ENCODE measurements at regions not wholly inside any gene's neighbourhood (a gene's known extent, or its start where the extent isn't known, plus 50 kb on each side); places are given as distances from the start of the nearest gene placed in this dataset.

DNA sequence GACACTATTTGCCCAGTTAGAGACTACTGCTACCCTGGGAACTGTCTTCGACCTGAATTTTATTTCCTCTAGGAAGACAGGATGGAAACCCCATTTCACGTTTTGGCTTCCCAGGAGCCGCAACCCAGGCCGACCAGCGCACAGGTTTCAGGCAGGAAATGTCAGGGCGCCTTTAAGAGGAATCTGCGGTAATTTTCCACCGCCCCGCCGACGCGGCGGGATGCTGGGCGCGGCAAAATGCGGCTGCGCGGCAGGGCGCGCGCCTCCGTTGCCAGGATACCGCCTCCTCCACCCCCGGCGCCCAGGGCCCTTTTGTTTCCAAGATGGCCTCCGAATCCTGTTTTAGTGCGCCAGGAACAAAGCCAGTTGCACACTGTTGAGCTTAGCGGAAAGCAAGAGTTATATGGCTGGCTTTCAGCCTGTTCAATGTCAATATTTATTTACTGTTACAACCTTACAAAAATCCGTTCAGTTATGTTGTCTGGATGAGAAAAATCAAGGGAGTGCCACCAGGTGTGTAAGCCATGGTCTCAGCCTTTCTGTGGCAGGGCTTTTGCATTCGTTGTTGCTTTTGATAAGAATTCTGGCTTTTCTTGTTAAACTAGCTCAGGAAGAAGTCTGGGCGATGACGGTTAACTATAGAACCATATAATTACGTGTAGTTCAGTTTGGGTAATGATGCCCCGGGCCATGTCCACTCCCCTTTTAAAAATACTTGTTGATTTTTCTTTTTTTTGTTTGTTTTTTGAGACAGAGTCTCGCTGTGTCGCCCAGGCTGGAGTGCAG, 79.7 kb upstream of the CHD2 start (continued):
- TF ChIP-seq, protein P1, sequence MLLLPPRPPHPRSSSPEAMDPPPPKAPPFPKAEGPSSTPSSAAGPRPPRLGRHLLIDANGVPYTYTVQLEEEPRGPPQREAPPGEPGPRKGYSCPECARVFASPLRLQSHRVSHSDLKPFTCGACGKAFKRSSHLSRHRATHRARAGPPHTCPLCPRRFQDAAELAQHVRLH (CRISPR knock-in tag; IDR thresholded peaks at IDR 0.05; ENCODE audit: borderline replicate concordance, low read depth), result peak; percentile 67; the same call in 1 of the 2 replicates
- TF ChIP-seq ZBTB3 (CRISPR knock-in tag; IDR thresholded peaks at IDR 0.05; ENCODE audit: borderline replicate concordance, low read depth), result no peak
- TF ChIP-seq TBP (CRISPR knock-in tag; IDR thresholded peaks at IDR 0.05), result 0 out of 2 replicates have a peak, but pooled peaks have one; percentile 29
- TF ChIP-seq, protein P2, sequence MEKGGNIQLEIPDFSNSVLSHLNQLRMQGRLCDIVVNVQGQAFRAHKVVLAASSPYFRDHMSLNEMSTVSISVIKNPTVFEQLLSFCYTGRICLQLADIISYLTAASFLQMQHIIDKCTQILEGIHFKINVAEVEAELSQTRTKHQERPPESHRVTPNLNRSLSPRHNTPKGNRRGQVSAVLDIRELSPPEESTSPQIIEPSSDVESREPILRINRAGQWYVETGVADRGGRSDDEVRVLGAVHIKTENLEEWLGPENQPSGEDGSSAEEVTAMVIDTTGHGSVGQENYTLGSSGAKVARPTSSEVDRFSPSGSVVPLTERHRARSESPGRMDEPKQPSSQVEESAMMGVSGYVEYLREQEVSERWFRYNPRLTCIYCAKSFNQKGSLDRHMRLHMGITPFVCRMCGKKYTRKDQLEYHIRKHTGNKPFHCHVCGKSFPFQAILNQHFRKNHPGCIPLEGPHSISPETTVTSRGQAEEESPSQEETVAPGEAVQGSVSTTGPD (CRISPR knock-in tag; IDR thresholded peaks at IDR 0.05), result no peak
- TF ChIP-seq MAFF (IDR thresholded peaks at IDR 0.05; ENCODE audit: low read depth, low read length), result no peak
- peak; percentile 80; the same call in 1 of the 2 replicates for TF ChIP-seq YEATS4 (CRISPR knock-in tag; IDR thresholded peaks at IDR 0.05; ENCODE audit: borderline replicate concordance)
- peak; percentile 59 for TF ChIP-seq TAF15 (IDR thresholded peaks at IDR 0.05; ENCODE audit: low read depth, low read length, poor library complexity, severe bottlenecking)
- TF ChIP-seq ZNF703 (CRISPR knock-in tag; IDR thresholded peaks at IDR 0.05; ENCODE audit: borderline replicate concordance), result no peak
- TF ChIP-seq ZIK1 (CRISPR knock-in tag; IDR thresholded peaks at IDR 0.05; ENCODE audit: borderline replicate concordance, low read depth), result no peak
- TF ChIP-seq KLF6 (CRISPR knock-in tag; IDR thresholded peaks at IDR 0.05), result peak; percentile 57; the same call in 1 of the 2 replicates
- TF ChIP-seq RFX3 (CRISPR knock-in tag; IDR thresholded peaks at IDR 0.05), result peak; percentile 79
- peak; percentile 57 for TF ChIP-seq ZFY (CRISPR knock-in tag; IDR thresholded peaks at IDR 0.05)
- TF ChIP-seq ZC3H13 (CRISPR knock-in tag; IDR thresholded peaks at IDR 0.05), result no peak
- TF ChIP-seq, protein P3, sequence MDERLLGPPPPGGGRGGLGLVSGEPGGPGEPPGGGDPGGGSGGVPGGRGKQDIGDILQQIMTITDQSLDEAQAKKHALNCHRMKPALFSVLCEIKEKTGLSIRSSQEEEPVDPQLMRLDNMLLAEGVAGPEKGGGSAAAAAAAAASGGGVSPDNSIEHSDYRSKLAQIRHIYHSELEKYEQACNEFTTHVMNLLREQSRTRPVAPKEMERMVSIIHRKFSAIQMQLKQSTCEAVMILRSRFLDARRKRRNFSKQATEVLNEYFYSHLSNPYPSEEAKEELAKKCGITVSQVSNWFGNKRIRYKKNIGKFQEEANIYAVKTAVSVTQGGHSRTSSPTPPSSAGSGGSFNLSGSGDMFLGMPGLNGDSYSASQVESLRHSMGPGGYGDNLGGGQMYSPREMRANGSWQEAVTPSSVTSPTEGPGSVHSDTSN (CRISPR knock-in tag; IDR thresholded peaks at IDR 0.05), result no peak
- TF ChIP-seq ZBTB7A (CRISPR knock-in tag; IDR thresholded peaks at IDR 0.05), result no peak
- TF ChIP-seq ZNF841 (CRISPR knock-in tag; IDR thresholded peaks at IDR 0.05; ENCODE audit: borderline replicate concordance), result no peak
- peak; percentile 35; the same call in 1 of the 2 replicates for TF ChIP-seq SOX5 (CRISPR knock-in tag; IDR thresholded peaks at IDR 0.05; ENCODE audit: borderline replicate concordance)
- TF ChIP-seq, protein P4, sequence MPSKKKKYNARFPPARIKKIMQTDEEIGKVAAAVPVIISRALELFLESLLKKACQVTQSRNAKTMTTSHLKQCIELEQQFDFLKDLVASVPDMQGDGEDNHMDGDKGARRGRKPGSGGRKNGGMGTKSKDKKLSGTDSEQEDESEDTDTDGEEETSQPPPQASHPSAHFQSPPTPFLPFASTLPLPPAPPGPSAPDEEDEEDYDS (CRISPR knock-in tag; IDR thresholded peaks at IDR 0.05), result peak; percentile 88
